H9 (cell line): ENCODE measurements at regions not wholly inside any gene's neighbourhood (a gene's known extent, or its start where the extent isn't known, plus 50 kb on each side); places are given as distances from the start of the nearest gene placed in this dataset.

ENCODE experiments used
- DNase-seq: peaks from one replicate; pipeline ENCODE4 v3.0.0-alpha.2; 2017
- H2AFZ ChIP-seq: one replicate; pipeline ENCODE4 v1.6.1; 2013; ENCODE audit warnings: mild to moderate bottlenecking, low read length, control low read depth, moderate library complexity
- H2AK5ac ChIP-seq: 2 replicates; pipeline ENCODE4 v1.6.1; 2013; ENCODE audit warnings: low read length, control low read depth, mixed read lengths; ENCODE audit not compliant: insufficient read length
- H2BK120ac ChIP-seq: one replicate; pipeline ENCODE4 v1.6.1; 2013; ENCODE audit warnings: low read depth, mild to moderate bottlenecking, low read length, control low read depth, inconsistent platforms; ENCODE audit not compliant: poor library complexity, severe bottlenecking
- H2BK12ac ChIP-seq: 2 replicates; pipeline ENCODE4 v1.6.1; 2013; ENCODE audit warnings: low read length, control low read depth, mixed read lengths, low read depth; ENCODE audit not compliant: insufficient read length
- H2BK15ac ChIP-seq: 2 replicates; pipeline ENCODE4 v1.6.1; 2013; ENCODE audit warnings: low read depth, low read length, control low read depth
- H2BK20ac ChIP-seq: one replicate; pipeline ENCODE4 v1.6.1; 2013; ENCODE audit warnings: low read depth, mild to moderate bottlenecking, low read length, control low read depth, inconsistent platforms; ENCODE audit not compliant: poor library complexity, severe bottlenecking
- H2BK5ac ChIP-seq: 2 replicates; pipeline ENCODE4 v1.6.1; 2013; ENCODE audit warnings: low read length, control low read depth, mixed read lengths; ENCODE audit not compliant: insufficient read length
- H3K14ac ChIP-seq: 2 replicates; pipeline ENCODE4 v1.6.1; 2013; ENCODE audit warnings: low read length, control low read depth; ENCODE audit not compliant: insufficient read depth
- H3K18ac ChIP-seq: 2 replicates; pipeline ENCODE4 v1.6.1; 2013; ENCODE audit warnings: low read depth, mild to moderate bottlenecking, mixed read lengths, low read length, control low read depth; ENCODE audit not compliant: insufficient read length
- H3K23ac ChIP-seq: 2 replicates; pipeline ENCODE4 v1.6.1; 2013; ENCODE audit warnings: low read length, control low read depth, mixed read lengths, low read depth; ENCODE audit not compliant: insufficient read length
- H3K23me2 ChIP-seq: 2 replicates; pipeline ENCODE4 v1.6.1; 2013; ENCODE audit warnings: low read depth, mild to moderate bottlenecking, mixed read lengths, low read length, control low read depth; ENCODE audit not compliant: insufficient read length, poor library complexity, severe bottlenecking
- H3K27ac ChIP-seq: 2 replicates; pipeline ENCODE4 v1.5.1; 2013; ENCODE audit warnings: low read length, control low read depth, mixed read lengths, low read depth; ENCODE audit not compliant: insufficient read length
- H3K27me3 ChIP-seq: 2 replicates; pipeline ENCODE4 v1.6.1; 2013; ENCODE audit warnings: low read length, control low read depth, inconsistent platforms; ENCODE audit not compliant: insufficient read depth
- H3K4ac ChIP-seq: 2 replicates; pipeline ENCODE4 v1.6.1; 2013; ENCODE audit warnings: low read depth, mild to moderate bottlenecking, control low read depth, inconsistent platforms, low read length, moderate library complexity
- H3K4me1 ChIP-seq: 2 replicates; pipeline ENCODE4 v1.6.1; 2013; ENCODE audit warnings: low read length, control low read depth, inconsistent platforms; ENCODE audit not compliant: insufficient read depth
- H3K4me2 ChIP-seq: 2 replicates; pipeline ENCODE4 v1.6.1; 2013; ENCODE audit warnings: low read length, control low read depth, mixed read lengths; ENCODE audit not compliant: insufficient read length, insufficient read depth
- H3K56ac ChIP-seq: 2 replicates; pipeline ENCODE4 v1.6.1; 2013; ENCODE audit warnings: low read depth, mild to moderate bottlenecking, mixed read lengths, low read length, control low read depth; ENCODE audit not compliant: insufficient read length
- H3K79me1 ChIP-seq: 2 replicates; pipeline ENCODE4 v1.6.1; 2013; ENCODE audit warnings: low read depth, mild to moderate bottlenecking, moderate library complexity, low read length, control low read depth, inconsistent platforms; ENCODE audit not compliant: insufficient read depth, poor library complexity, severe bottlenecking
- H3K79me2 ChIP-seq: 2 replicates; pipeline ENCODE4 v1.6.1; 2013; ENCODE audit warnings: low read length, control low read depth, inconsistent platforms; ENCODE audit not compliant: insufficient read depth
- H3K9ac ChIP-seq: 2 replicates; pipeline ENCODE4 v1.6.1; 2013; ENCODE audit warnings: low read length, control low read depth, mixed read lengths; ENCODE audit not compliant: insufficient read length; ENCODE audit errors: extremely low read depth
- H3K9me3 ChIP-seq: one replicate; pipeline ENCODE4 v1.6.1; 2013; ENCODE audit warnings: low read depth, low read length, inconsistent platforms; ENCODE audit not compliant: control insufficient read depth
- H3T11ph ChIP-seq: one replicate; pipeline ENCODE4 v1.6.1; 2013; ENCODE audit warnings: mild to moderate bottlenecking, low read length, control low read depth, inconsistent platforms
- H4K20me1 ChIP-seq: one replicate; pipeline ENCODE4 v1.6.1; 2013; ENCODE audit not compliant: control insufficient read depth, insufficient read length, insufficient read depth
- H4K5ac ChIP-seq: 2 replicates; pipeline ENCODE4 v1.6.1; 2013; ENCODE audit warnings: low read depth, mild to moderate bottlenecking, mixed read lengths, low read length, control low read depth; ENCODE audit not compliant: insufficient read length
- H4K8ac ChIP-seq: replicated peaks from 2 replicates; pipeline ENCODE4 v1.6.1; 2013; ENCODE audit warnings: low read length, control low read depth, mixed read lengths, low read depth; ENCODE audit not compliant: insufficient read length
- H4K91ac ChIP-seq: 2 replicates; pipeline ENCODE4 v1.6.1; 2013; ENCODE audit warnings: low read depth, mild to moderate bottlenecking, moderate library complexity, mixed read lengths, low read length, control low read depth; ENCODE audit not compliant: insufficient read length
- H3K27ac Mint-ChIP-seq, 3 experiments: 2 replicates in 2 of 3; 3 replicates in 1 of 3; pipeline ENCODE4 v1.8.0; 2020 to 2021; ENCODE audit warnings: mixed read lengths in 3 of 3, mild to moderate bottlenecking in 1 of 3, moderate library complexity in 1 of 3
- H3K27me3 Mint-ChIP-seq: 2 replicates; pipeline ENCODE4 v1.8.0; 2021; ENCODE audit warnings: low read depth, mild to moderate bottlenecking, moderate library complexity, mixed read lengths
- H3K36me3 Mint-ChIP-seq, 3 experiments: 2 replicates in 2 of 3; 3 replicates in 1 of 3; pipeline ENCODE4 v1.8.0; 2020 to 2021; ENCODE audit warnings: low read depth in 3 of 3, mixed read lengths in 3 of 3; ENCODE audit not compliant: insufficient read depth in 1 of 3
- H3K4me1 Mint-ChIP-seq, 2 experiments: 2 replicates each; pipeline ENCODE4 v1.8.0; 2020; ENCODE audit warnings: mixed read lengths in 2 of 2
- H3K4me3 Mint-ChIP-seq, 2 experiments: 2 replicates in 1 of 2; 3 replicates in 1 of 2; pipeline ENCODE4 v1.8.0; 2020 to 2021; ENCODE audit warnings: mild to moderate bottlenecking in 2 of 2, mixed read lengths in 2 of 2, moderate library complexity in 1 of 2
- H3K9me3 Mint-ChIP-seq, 2 experiments: 2 replicates in 1 of 2; 3 replicates in 1 of 2; pipeline ENCODE4 v1.8.0; 2020; ENCODE audit warnings: mild to moderate bottlenecking in 2 of 2, mixed read lengths in 2 of 2, moderate library complexity in 1 of 2
- CTCF ChIP-seq: fragments of 200-600 bp; sonication (generic); conservative IDR thresholded peaks from 3 replicates; pipeline ENCODE4 v1.8.0; 2021; ENCODE audit warnings: antibody characterized with exemption, mild to moderate bottlenecking
- WGBS: extraction: QIAGEN DNeasy Blood & Tissue Kit; methylation state at CpG from one replicate; pipeline ENCODE4 v1.1.7; 2013; ENCODE audit warnings: missing lambda C conversion rate, low lambda C conversion rate, mixed read lengths; ENCODE audit not compliant: insufficient read length; ENCODE audit errors: extremely low coverage; 5-methylcytosine and 5-hydroxymethylcytosine counted together

- no peak for DNase-seq
- 0 out of 2 replicates have a peak, but pooled peaks cover 2% of the 10 kb centered on the region for H3K4me1 ChIP-seq
- H3K9me3 Mint-ChIP-seq = no peaks in the 10 kb centered on the region
Observed at GRCh38 chr1:234540404-234540762, 61.4 kb upstream of the TARBP1 start.

More at GRCh38 chr1:234540404-234540762, 61.4 kb upstream of the TARBP1 start:
- Histone ChIP-seq H4K5ac (no peak overlapping the region), H3K9me3 (no peaks in the 10 kb centered on the region), H3K14ac (no peak overlapping the region), H3T11ph (no peak overlapping the region), H2BK20ac (no peak overlapping the region), H3K27ac (no peak overlapping the region), H4K8ac (no peak overlapping the region), H2AK5ac (no peak overlapping the region), H3K56ac (no peak overlapping the region), H4K91ac (no peak overlapping the region), H3K4me2 (no peak overlapping the region), H3K23me2 (no peaks in the 10 kb centered on the region), H3K4ac (no peak overlapping the region), H3K23ac (no peak overlapping the region), H2BK15ac (no peak overlapping the region), H3K18ac (no peak overlapping the region), H3K79me1 (no peaks in the 10 kb centered on the region), H3K27me3 (no peaks in the 10 kb centered on the region), H3K79me2 (no peaks in the 10 kb centered on the region), H2BK120ac (no peak overlapping the region), H2AFZ (no peak overlapping the region), H2BK5ac (no peak overlapping the region), H3K9ac (no peak overlapping the region), H4K20me1 (no peaks in the 10 kb centered on the region), H2BK12ac (no peak overlapping the region)
- Mint-ChIP-seq H3K27ac (no peak overlapping the region), H3K27me3 (no peaks in the 10 kb centered on the region; the same call in 1 of the 2 replicates), H3K36me3 (no peaks in the 10 kb centered on the region), H3K4me3 (no peak overlapping the region; a peak in 1 of 5 replicates), H3K4me1 (peaks cover 37% of the 10 kb centered on the region in 2 experiments)
- WGBS = no CpG with 5 or more reads among the region's 5 CpGs
- no peak for TF ChIP-seq CTCF
